Glutamatergic neuron (in vitro differentiated cells): ENCODE measurements at regions not wholly inside any gene's neighbourhood (a gene's known extent, or its start where the extent isn't known, plus 50 kb on each side); places are given as distances from the start of the nearest gene placed in this dataset.

ENCODE experiments used
- DNase-seq: peaks from one replicate; pipeline ENCODE4 v3.0.0; 2022
- H3K27ac Mint-ChIP-seq: one replicate; pipeline ENCODE4 v1.8.0; 2020; ENCODE audit warnings: mild to moderate bottlenecking, mixed read lengths, inconsistent platforms; ENCODE audit not compliant: unreplicated experiment
- H3K27me3 Mint-ChIP-seq: one replicate; pipeline ENCODE4 v1.8.0; 2020; ENCODE audit warnings: mild to moderate bottlenecking, moderate library complexity, mixed read lengths, inconsistent platforms; ENCODE audit not compliant: unreplicated experiment
- H3K36me3 Mint-ChIP-seq: one replicate; pipeline ENCODE4 v1.8.0; 2020; ENCODE audit warnings: mild to moderate bottlenecking, mixed read lengths, inconsistent platforms; ENCODE audit not compliant: unreplicated experiment
- H3K4me1 Mint-ChIP-seq: one replicate; pipeline ENCODE4 v1.8.0; 2020; ENCODE audit warnings: mild to moderate bottlenecking, low read depth, mixed read lengths, inconsistent platforms; ENCODE audit not compliant: unreplicated experiment
- H3K4me3 Mint-ChIP-seq: one replicate; pipeline ENCODE4 v1.8.0; 2020; ENCODE audit warnings: mild to moderate bottlenecking, mixed read lengths, inconsistent platforms; ENCODE audit not compliant: unreplicated experiment
- H3K9me3 Mint-ChIP-seq: one replicate; pipeline ENCODE4 v1.8.0; 2020; ENCODE audit warnings: mild to moderate bottlenecking, moderate library complexity, mixed read lengths, inconsistent platforms; ENCODE audit not compliant: unreplicated experiment
- CTCF ChIP-seq: fragments of 200-600 bp; sonication (generic); IDR thresholded peaks from one replicate; pipeline ENCODE4 v1.5.0; 2021; ENCODE audit not compliant: partially characterized antibody, unreplicated experiment

- TF ChIP-seq CTCF = no peak
- no peak overlapping the region for H3K27ac Mint-ChIP-seq
- H3K4me1 Mint-ChIP-seq = no peaks in the 10 kb centered on the region
- no peaks in the 10 kb centered on the region for H3K36me3 Mint-ChIP-seq
- no peaks in the 10 kb centered on the region for H3K9me3 Mint-ChIP-seq
- H3K4me3 Mint-ChIP-seq = no peak overlapping the region
- no peaks in the 10 kb centered on the region for H3K27me3 Mint-ChIP-seq
- DNase-seq = no peak
Measured at GRCh38 chr17:65328567-65328966, 191.4 kb downstream of the RGS9 start.

DNA sequence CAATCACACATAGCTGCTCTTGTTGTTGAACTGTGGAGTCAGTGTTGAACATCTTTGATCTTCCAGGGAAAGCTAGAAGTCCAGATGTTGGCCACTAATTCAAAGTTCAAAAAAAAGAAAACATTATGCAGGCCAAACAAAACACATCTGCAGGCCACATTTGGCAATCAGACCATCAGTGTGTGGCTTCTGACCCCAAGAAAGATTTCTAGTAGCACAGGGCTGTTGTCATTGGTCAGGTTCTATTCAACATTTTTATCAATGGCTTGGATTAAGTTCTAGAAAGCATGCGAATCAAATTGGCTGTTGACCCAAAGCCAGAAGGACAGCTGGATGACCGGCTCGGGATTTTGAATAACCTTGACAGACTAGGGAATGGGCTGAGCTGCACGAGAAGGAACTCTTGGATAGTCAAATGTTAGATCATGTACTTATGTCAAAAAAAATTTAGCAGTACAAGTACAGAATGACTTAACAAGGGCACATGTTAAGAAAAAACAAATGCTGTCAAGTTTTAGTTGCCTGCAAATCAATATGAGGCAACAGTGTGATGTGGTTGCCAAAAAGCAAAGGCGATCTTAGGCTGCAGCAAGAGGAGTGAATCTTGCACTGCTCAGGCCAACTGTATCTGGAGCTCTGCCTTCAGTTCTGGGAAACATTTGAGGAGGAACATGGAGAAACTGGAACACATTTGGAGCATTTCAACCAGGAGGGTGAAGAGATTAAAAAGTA lies 187.6 kb downstream of the RGS9 start:
- TF ChIP-seq CTCF = no peak
- no peak overlapping the region for H3K4me3 Mint-ChIP-seq

GRCh38 chr17:65323049-65323448 lies 185.9 kb downstream of the RGS9 start:
- no peak for TF ChIP-seq CTCF
- Mint-ChIP-seq H3K27ac (no peak overlapping the region), H3K9me3 (no peaks in the 10 kb centered on the region)

More for the DNA sequence above, 187.6 kb downstream of the RGS9 start:
- H3K4me1 Mint-ChIP-seq = no peaks in the 10 kb centered on the region
- H3K9me3 Mint-ChIP-seq = no peaks in the 10 kb centered on the region
- no peaks in the 10 kb centered on the region for H3K27me3 Mint-ChIP-seq
- no peaks in the 10 kb centered on the region for H3K36me3 Mint-ChIP-seq
- H3K27ac Mint-ChIP-seq = no peak overlapping the region
- DNase-seq = no peak

GRCh38 chr17:65320820-65321219 lies 183.7 kb downstream of the RGS9 start:
- Mint-ChIP-seq H3K9me3 (no peaks in the 10 kb centered on the region), H3K27me3 (no peaks in the 10 kb centered on the region), H3K4me1 (no peaks in the 10 kb centered on the region), H3K4me3 (no peak overlapping the region), H3K27ac (no peak overlapping the region), H3K36me3 (no peaks in the 10 kb centered on the region)
- DNase-seq = no peak
- no peak for TF ChIP-seq CTCF

More at GRCh38 chr17:65323049-65323448, 185.9 kb downstream of the RGS9 start:
- DNase-seq = no peak
- Mint-ChIP-seq H3K4me1 (no peaks in the 10 kb centered on the region), H3K27me3 (no peaks in the 10 kb centered on the region), H3K4me3 (no peak overlapping the region), H3K36me3 (no peaks in the 10 kb centered on the region)

DNA sequence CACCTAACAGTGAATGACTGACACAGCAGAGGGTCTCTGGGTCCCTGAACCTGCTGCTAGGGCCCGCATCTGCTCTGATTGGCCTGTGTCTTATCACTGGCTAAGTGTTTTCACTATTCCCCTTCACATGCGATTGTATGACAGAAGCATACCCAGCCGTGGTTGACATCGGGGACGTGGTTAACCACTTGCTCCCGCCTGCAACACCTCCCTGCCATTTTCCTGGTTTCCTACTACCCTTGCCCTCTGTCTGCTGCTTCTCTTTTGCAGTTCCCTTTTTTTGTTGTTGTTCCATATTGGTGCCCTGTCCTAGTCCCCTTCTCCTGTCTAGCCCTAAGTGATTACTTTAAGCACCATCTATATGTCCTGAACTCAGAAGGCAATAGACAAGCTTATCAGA lies 177.0 kb downstream of the RGS9 start:
- Mint-ChIP-seq H3K4me3 (no peak overlapping the region), H3K27ac (no peak overlapping the region), H3K9me3 (peaks cover 2% of the 10 kb centered on the region), H3K4me1 (peaks cover 7% of the 10 kb centered on the region), H3K27me3 (peaks cover 2% of the 10 kb centered on the region), H3K36me3 (no peaks in the 10 kb centered on the region)
- no peak for DNase-seq
- no peak for TF ChIP-seq CTCF
